ENCODE measurements at regions not wholly inside any gene's neighbourhood (a gene's known extent, or its start where the extent isn't known, plus 50 kb on each side); places are given as distances from the start of the nearest gene placed in this dataset.

GRCh38 chr2:15787535-15788454, 152.6 kb upstream of the MYCN start:
- intact Hi-C loops (cut with DNase I) = no loop called here
- H3K4me1 ChIP-seq = no peaks in the 10 kb centered on the region
- H3K9me3 ChIP-seq = no peaks in the 10 kb centered on the region
- TF ChIP-seq, protein P1, sequence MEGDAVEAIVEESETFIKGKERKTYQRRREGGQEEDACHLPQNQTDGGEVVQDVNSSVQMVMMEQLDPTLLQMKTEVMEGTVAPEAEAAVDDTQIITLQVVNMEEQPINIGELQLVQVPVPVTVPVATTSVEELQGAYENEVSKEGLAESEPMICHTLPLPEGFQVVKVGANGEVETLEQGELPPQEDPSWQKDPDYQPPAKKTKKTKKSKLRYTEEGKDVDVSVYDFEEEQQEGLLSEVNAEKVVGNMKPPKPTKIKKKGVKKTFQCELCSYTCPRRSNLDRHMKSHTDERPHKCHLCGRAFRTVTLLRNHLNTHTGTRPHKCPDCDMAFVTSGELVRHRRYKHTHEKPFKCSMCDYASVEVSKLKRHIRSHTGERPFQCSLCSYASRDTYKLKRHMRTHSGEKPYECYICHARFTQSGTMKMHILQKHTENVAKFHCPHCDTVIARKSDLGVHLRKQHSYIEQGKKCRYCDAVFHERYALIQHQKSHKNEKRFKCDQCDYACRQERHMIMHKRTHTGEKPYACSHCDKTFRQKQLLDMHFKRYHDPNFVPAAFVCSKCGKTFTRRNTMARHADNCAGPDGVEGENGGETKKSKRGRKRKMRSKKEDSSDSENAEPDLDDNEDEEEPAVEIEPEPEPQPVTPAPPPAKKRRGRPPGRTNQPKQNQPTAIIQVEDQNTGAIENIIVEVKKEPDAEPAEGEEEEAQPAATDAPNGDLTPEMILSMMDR (IDR thresholded peaks at IDR 0.05) = no peak
- no peak for TF ChIP-seq POLR2A (IDR thresholded peaks at IDR 0.05; ENCODE audit: low read depth)
- TF ChIP-seq EP300 (IDR thresholded peaks at IDR 0.05) = no peak
- no peak for TF ChIP-seq POLR2AphosphoS5 (IDR thresholded peaks at IDR 0.05)
- no peak overlapping the region for H3K4me3 ChIP-seq
- 87% methylated on average over 3 of the region's 3 CpGs for WGBS
- peaks cover 0 to 12% (median 0%) of the 10 kb centered on the region in 4 donors for H3K27me3 ChIP-seq
- no peak for DNase-seq (ENCODE audit: extremely low spot score)
- no peak overlapping the region for H3K27ac ChIP-seq (replicated peaks in 1 of 4)
- no peaks in the 10 kb centered on the region for H3K36me3 ChIP-seq

DNA sequence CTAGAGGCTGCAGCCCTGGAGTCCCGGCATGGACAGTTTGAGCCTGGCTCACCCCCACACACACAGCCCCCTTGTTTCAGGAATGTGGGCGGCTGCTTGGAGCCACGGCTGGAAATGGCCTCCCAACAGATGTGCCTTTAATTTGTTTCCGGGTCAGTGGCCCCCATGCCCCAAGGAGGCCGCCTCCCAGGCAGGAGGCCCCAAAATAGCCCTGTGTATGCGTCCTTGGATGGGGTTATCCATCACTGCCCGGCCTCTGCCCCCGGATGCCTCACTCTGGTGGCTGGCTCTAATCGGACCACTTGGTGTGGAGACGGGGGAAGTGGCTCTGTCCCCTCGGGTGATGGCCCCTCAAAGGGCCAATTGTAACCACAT, 151.9 kb upstream of the MYCN start:
- no peak overlapping the region for H3K4me3 ChIP-seq
- no peaks in the 10 kb centered on the region for H3K36me3 ChIP-seq
- intact Hi-C loops (cut with DNase I) = no loop called here
- H3K27ac ChIP-seq (replicated peaks in 1 of 4) = no peak overlapping the region
- peaks cover 0 to 12% (median 0%) of the 10 kb centered on the region in 4 donors for H3K27me3 ChIP-seq
- no peaks in the 10 kb centered on the region for H3K4me1 ChIP-seq
- 51% methylated on average over 11 of the region's 11 CpGs for WGBS
- H3K9me3 ChIP-seq = no peaks in the 10 kb centered on the region
- no peak for DNase-seq (ENCODE audit: extremely low spot score)
- TF ChIP-seq, protein P1 (IDR thresholded peaks at IDR 0.05) = no peak
- no peak for TF ChIP-seq EP300 (IDR thresholded peaks at IDR 0.05)

- Histone ChIP-seq H3K9me3 (no peaks in the 10 kb centered on the region), H3K36me3 (no peaks in the 10 kb centered on the region), H3K4me3 (no peak overlapping the region), H3K27me3 (peaks cover 0 to 12% (median 0%) of the 10 kb centered on the region in 4 donors), H3K27ac (replicated peaks in 1 of 4) (no peak overlapping the region), H3K4me1 (no peaks in the 10 kb centered on the region)
- DNase-seq (ENCODE audit: extremely low spot score) = no peak
- WGBS = 83% methylated on average over 9 of the region's 9 CpGs
- TF ChIP-seq, protein P1 (IDR thresholded peaks at IDR 0.05) = no peak
- TF ChIP-seq POLR2AphosphoS5 (IDR thresholded peaks at IDR 0.05) = no peak
- no peak for TF ChIP-seq POLR2A (IDR thresholded peaks at IDR 0.05; ENCODE audit: low read depth)
- TF ChIP-seq EP300 (IDR thresholded peaks at IDR 0.05) = no peak
- intact Hi-C loops (cut with DNase I) = no loop called here
These were observed 151.5 kb upstream of the MYCN start for GRCh38 chr2:15788830-15789229.

DNA sequence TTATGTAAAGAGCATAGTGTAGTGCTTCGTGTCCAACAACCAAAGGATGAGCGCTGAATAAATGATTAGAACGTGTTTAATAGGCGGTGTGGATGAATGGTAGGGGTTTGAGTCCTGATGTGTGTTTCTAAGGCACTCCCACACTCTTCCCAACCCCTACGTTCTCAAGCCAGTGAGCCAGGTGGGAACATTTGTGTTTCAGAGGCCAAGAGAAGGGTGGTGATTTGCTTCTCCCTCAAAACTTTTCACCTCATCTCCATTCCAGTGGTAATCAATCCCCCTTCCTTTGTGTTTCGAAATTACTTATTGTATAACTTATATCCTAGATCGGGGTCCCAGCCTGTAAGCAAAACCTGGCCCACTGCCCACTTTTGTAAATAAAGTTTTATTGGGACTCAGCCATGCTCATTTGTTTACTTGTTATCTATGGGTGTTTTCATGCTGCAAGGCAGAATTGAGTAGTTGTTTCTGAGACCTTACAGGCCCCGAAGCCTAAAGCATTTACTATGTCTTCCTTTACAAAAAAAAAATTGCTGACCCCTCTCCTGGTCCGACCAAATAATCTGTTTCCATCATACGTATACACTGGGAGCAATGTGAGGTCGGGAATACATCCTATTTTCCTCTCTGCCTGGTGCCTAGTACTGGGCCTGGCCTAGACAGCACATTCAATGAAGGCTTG, 150.8 kb upstream of the MYCN start:
- H3K27ac ChIP-seq (replicated peaks in 1 of 4) = no peak overlapping the region
- H3K4me1 ChIP-seq = no peaks in the 10 kb centered on the region
- no peak for DNase-seq (ENCODE audit: extremely low spot score)
- no peaks in the 10 kb centered on the region for H3K36me3 ChIP-seq
- H3K27me3 ChIP-seq = peaks cover 0 to 9% (median 0%) of the 10 kb centered on the region in 4 donors
- no peaks in the 10 kb centered on the region for H3K9me3 ChIP-seq
- TF ChIP-seq EP300 (IDR thresholded peaks at IDR 0.05) (no peak), POLR2AphosphoS5 (IDR thresholded peaks at IDR 0.05) (no peak), POLR2A (IDR thresholded peaks at IDR 0.05; ENCODE audit: low read depth) (no peak)
- TF ChIP-seq, protein P1 (IDR thresholded peaks at IDR 0.05) = no peak
- H3K4me3 ChIP-seq = no peak overlapping the region
- intact Hi-C loops (cut with DNase I) = no loop called here
- WGBS = 91% methylated on average over 11 of the region's 11 CpGs

Measured in esophagus muscularis mucosa (tissue), 4 donors.